HG02938 (cell line): ENCODE measurements at regions not wholly inside any gene's neighbourhood (a gene's known extent, or its start where the extent isn't known, plus 50 kb on each side); places are given as distances from the start of the nearest gene placed in this dataset.
"Not testable (repeated sequence)": the region's sequence is repeated elsewhere in the genome, so short reads cannot be mapped to it uniquely, and the experiment has no call there.

Experiments used
- ATAC-seq: cut with Tn5 transposase; IDR thresholded peaks from one replicate; pipeline ENCODE4 v1.9.1; 2021; ENCODE audit warnings: mild to moderate bottlenecking, moderate library complexity; ENCODE audit not compliant: unreplicated experiment

GRCh38 chr10:33794460-33794859 is 460.0 kb upstream of the NRP1 start:
- no peak for ATAC-seq

- ATAC-seq: no peak
Observed at GRCh38 chr10:33793793-33794192, 459.3 kb upstream of the NRP1 start.

GRCh38 chr10:33791272-33791660 is 456.8 kb upstream of the NRP1 start:
- ATAC-seq: no peak

- no peak for ATAC-seq
Observed at GRCh38 chr10:33790521-33791271, 456.2 kb upstream of the NRP1 start.

GRCh38 chr10:33783557-33783956 is 449.1 kb upstream of the NRP1 start:
- no peak for ATAC-seq

GRCh38 chr10:33783078-33783477 is 448.6 kb upstream of the NRP1 start:
- no peak for ATAC-seq

GRCh38 chr10:33781606-33782395 is 447.3 kb upstream of the NRP1 start:
- ATAC-seq: no peak

- no peak for ATAC-seq
Observed at GRCh38 chr10:33780961-33781360, 446.5 kb upstream of the NRP1 start.

GRCh38 chr10:33777223-33777622 is 442.8 kb upstream of the NRP1 start:
- no peak for ATAC-seq

GRCh38 chr10:33776419-33777070 is 442.1 kb upstream of the NRP1 start:
- ATAC-seq: no peak

- ATAC-seq: no peak
Observed at GRCh38 chr10:33774857-33775256, 440.4 kb upstream of the NRP1 start.

- no peak for ATAC-seq
Observed at GRCh38 chr10:33773886-33774480, 439.5 kb upstream of the NRP1 start.

- ATAC-seq: no peak
Observed at GRCh38 chr10:33773253-33773573, 438.7 kb upstream of the NRP1 start.

GRCh38 chr10:33772370-33773252 is 438.1 kb upstream of the NRP1 start:
- peak; percentile 77 for ATAC-seq

GRCh38 chr10:33771856-33772255 is 437.4 kb upstream of the NRP1 start:
- not testable (repeated sequence) for ATAC-seq

- no peak for ATAC-seq
Observed at GRCh38 chr10:33764694-33765185, 430.3 kb upstream of the NRP1 start.

GRCh38 chr10:33760056-33760943 is 425.8 kb upstream of the NRP1 start:
- ATAC-seq: no peak

GRCh38 chr10:33759191-33759590 is 424.7 kb upstream of the NRP1 start:
- ATAC-seq: no peak

GRCh38 chr10:33758299-33758698 is 423.8 kb upstream of the NRP1 start:
- ATAC-seq: no peak
